Thyroid gland (tissue), 4 donors: ENCODE measurements at regions not wholly inside any gene's neighbourhood (a gene's known extent, or its start where the extent isn't known, plus 50 kb on each side); places are given as distances from the start of the nearest gene placed in this dataset.

Experiments
- DNase-seq, 2 donors: peaks; one replicate each; pipeline ENCODE4 v3.0.0-alpha.2; 2019
- H3K27ac ChIP-seq, 3 donors: fragments of 200-600 bp; sonication (generic); 1 replicate in 2 of 3; 2 replicates in 1 of 3; pipeline ENCODE4 v1.5.1; 2016 to 2019; ENCODE audit warnings: mild to moderate bottlenecking in 1 of 3, moderate library complexity in 1 of 3
- H3K27me3 ChIP-seq: fragments of 200-600 bp; sonication (generic); one replicate; pipeline ENCODE4 v1.5.1; 2019
- H3K36me3 ChIP-seq, 2 donors: fragments of 200-600 bp; sonication (generic); one replicate each; pipeline ENCODE4 v1.5.1; 2016 to 2019
- H3K4me1 ChIP-seq, 2 donors: fragments of 200-600 bp; sonication (generic); one replicate each; pipeline ENCODE4 v1.5.1; 2017 to 2019
- H3K4me3 ChIP-seq, 3 donors: fragments of 200-600 bp; sonication (generic); replicated peaks in 1 of 3; 1 replicate in 2 of 3; 2 replicates in 1 of 3; pipeline ENCODE4 v1.5.1; 2016; ENCODE audit warnings: mild to moderate bottlenecking in 1 of 3
- H3K9me3 ChIP-seq: fragments of 200-600 bp; sonication (generic); one replicate; pipeline ENCODE4 v1.5.1; 2017
- POLR2A ChIP-seq, 2 donors: fragments of 450-650 bp; IDR thresholded peaks; one replicate each; pipeline ENCODE4 v1.6.1; 2017; ENCODE audit warnings: antibody characterized with exemption in 2 of 2, mild to moderate bottlenecking in 2 of 2, moderate library complexity in 1 of 2
- WGBS, 2 donors: methylation state at CpG; one replicate each; pipeline ENCODE4 v1.1.5; 2017; 5-methylcytosine and 5-hydroxymethylcytosine counted together
- intact Hi-C: fragments of 100-400 bp; cut with DNase I; formaldehyde crosslinking; loops from one replicate; pipeline ENCODE4 v1.15.1; 2023
- TF ChIP-seq, protein P1 (sequence below), 6 experiments: fragments of 200-600 bp in 3 of 6; fragments of 450-650 bp in 3 of 6; sonication (generic) in 3 of 6; IDR thresholded peaks; one replicate each; pipeline ENCODE4 v1.5.1; 2016 to 2019; ENCODE audit warnings: antibody characterized with exemption in 6 of 6, mild to moderate bottlenecking in 2 of 6, inconsistent platforms in 1 of 6, moderate library complexity in 1 of 6

DNA sequence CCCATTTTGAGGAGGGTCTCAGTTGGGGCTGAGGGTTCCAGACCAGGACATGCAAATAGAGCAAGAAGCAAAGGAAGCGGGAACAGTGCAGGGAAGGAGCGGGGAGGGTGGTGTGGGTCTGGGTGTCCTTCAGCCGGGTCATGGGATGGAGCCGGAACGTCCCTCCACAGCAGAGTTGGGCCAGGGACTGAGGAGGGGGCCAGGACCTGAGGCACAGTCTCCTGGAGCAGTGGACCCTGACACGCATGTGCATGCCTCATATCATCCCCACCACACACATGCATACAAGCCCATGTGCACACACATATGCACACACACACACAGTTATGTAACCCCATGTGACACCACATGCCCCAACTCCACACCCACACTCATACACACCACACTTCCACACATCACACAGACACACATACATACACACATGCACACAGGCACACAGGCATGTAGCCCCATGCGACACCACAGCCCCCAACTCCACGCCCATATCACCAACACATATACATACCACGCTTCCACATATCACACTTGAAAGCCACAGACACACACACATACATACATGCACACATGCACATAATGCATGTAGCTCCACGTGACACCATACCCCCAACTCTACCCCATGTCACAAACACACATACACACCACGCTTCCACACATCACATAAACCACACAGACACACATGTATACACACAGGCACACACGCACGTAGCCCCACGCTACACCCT is 1026.6 kb downstream of the BRD1 start:
- Histone ChIP-seq H3K27ac (no peak overlapping the region), H3K4me1 (no peaks in the 10 kb centered on the region), H3K27me3 (no peaks in the 10 kb centered on the region), H3K9me3 (no peaks in the 10 kb centered on the region), H3K36me3 (no peaks in the 10 kb centered on the region), H3K4me3 (no peak overlapping the region)
- intact Hi-C loops = loop anchor here (5.0 kb wide), 1 partner anchor 49 kb away; no protein-coding TSS in a partner anchor
- no peak for DNase-seq
- WGBS, 2 donors = 91 to 92% methylated on average over 14 of the region's 14 CpGs
- TF ChIP-seq POLR2A (IDR thresholded peaks at IDR 0.05) = no peak
- TF ChIP-seq, protein P1, sequence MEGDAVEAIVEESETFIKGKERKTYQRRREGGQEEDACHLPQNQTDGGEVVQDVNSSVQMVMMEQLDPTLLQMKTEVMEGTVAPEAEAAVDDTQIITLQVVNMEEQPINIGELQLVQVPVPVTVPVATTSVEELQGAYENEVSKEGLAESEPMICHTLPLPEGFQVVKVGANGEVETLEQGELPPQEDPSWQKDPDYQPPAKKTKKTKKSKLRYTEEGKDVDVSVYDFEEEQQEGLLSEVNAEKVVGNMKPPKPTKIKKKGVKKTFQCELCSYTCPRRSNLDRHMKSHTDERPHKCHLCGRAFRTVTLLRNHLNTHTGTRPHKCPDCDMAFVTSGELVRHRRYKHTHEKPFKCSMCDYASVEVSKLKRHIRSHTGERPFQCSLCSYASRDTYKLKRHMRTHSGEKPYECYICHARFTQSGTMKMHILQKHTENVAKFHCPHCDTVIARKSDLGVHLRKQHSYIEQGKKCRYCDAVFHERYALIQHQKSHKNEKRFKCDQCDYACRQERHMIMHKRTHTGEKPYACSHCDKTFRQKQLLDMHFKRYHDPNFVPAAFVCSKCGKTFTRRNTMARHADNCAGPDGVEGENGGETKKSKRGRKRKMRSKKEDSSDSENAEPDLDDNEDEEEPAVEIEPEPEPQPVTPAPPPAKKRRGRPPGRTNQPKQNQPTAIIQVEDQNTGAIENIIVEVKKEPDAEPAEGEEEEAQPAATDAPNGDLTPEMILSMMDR (IDR thresholded peaks at IDR 0.05) = no peak

DNA sequence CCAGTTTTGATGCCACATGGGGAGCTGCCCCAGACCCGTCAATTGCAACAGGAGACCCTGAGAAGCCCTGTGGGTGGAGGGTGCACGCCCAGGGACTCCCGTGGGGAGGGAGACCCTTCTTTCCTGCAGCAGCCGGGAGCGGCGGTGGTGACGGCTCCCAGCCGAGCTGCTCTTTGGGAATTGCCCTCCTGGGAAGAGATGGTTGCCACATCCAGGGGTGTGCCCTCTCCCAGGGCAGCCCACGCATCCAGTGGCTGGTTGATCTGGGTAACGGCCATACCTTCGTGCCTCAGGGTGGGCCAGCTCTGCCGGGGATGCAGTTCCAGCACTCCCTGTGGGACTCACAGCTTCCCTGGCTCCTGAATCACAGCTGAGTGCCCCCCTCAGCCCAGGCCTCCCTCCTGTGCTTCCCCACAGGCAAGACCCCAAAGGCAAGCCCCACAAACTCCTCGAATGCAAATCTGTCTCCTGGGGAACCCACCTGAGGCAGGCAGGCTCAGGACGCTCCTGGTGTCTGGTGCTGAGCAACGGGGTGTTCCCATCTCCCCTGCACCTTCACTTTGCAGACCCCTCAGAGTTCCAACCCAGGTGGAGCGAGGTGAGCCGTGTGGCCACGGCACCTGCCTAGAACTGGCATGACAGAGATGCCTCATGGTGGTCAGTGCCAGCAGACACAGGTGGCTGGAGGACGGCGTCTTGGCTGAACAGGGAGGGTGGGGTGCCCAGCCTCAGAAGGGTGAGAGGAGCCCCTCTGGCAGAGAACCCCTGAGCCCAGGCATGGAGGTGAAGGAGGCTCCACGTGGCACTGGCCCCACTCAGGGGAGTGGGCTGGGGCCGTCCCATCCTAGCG is 1027.4 kb downstream of the BRD1 start:
- no peak overlapping the region for H3K4me3 ChIP-seq
- intact Hi-C loops = loop anchor here (5.0 kb wide), 1 partner anchor 48 kb away; no protein-coding TSS in a partner anchor
- WGBS, 2 donors = 79 to 85% methylated on average over 14 to 16 of the region's 23 CpGs
- H3K27me3 ChIP-seq = no peaks in the 10 kb centered on the region
- H3K27ac ChIP-seq = no peak overlapping the region
- H3K4me1 ChIP-seq = no peaks in the 10 kb centered on the region
- DNase-seq = no peak
- TF ChIP-seq, protein P1 (IDR thresholded peaks at IDR 0.05) = no peak
- TF ChIP-seq POLR2A (IDR thresholded peaks at IDR 0.05) = no peak
- no peaks in the 10 kb centered on the region for H3K36me3 ChIP-seq
- H3K9me3 ChIP-seq = no peaks in the 10 kb centered on the region

DNA sequence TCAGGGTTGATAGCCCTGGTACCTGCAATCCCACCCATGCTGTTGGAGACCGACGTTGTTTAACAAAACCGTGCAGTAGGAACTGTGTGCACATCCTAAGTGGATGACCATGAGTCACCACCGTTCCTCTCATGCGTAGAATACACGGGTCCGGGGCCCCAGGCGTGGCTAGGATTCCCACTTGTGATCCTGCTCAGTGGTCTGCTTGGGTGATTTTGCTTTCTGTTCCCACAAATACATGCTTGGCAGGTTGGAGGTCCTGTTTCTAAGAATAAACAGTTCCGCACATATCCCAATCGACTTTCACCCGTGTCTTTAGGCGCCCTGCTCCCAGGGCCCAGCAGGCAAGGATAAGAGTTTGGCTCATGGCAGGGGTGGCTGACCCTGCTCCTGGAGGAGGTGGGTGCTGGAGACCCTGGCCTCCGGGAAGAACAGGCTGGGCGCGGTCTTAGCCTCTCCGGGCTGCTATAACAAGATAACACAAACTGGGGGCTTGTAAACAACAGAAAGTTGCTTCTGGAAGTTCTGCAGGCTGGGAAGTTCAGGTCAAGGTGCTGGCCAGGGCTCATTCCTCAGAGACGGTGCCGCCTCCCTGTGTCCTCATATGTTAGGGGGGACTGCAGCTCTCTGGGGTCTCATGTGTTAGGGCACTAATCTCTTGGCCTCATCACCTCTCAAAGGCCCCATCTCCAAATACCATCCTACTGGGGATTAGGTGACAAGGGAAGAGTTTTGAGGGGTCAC is 1028.3 kb downstream of the BRD1 start:
- Histone ChIP-seq H3K27me3 (no peaks in the 10 kb centered on the region), H3K27ac (no peak overlapping the region), H3K4me1 (no peaks in the 10 kb centered on the region), H3K9me3 (no peaks in the 10 kb centered on the region), H3K36me3 (no peaks in the 10 kb centered on the region), H3K4me3 (no peak overlapping the region)
- intact Hi-C loops = no loop called here
- no peak for DNase-seq
- TF ChIP-seq POLR2A (IDR thresholded peaks at IDR 0.05) = no peak
- TF ChIP-seq, protein P1 (IDR thresholded peaks at IDR 0.05) = no peak
- WGBS, 2 donors = 57 to 58% methylated on average over 18 of the region's 18 CpGs

DNA sequence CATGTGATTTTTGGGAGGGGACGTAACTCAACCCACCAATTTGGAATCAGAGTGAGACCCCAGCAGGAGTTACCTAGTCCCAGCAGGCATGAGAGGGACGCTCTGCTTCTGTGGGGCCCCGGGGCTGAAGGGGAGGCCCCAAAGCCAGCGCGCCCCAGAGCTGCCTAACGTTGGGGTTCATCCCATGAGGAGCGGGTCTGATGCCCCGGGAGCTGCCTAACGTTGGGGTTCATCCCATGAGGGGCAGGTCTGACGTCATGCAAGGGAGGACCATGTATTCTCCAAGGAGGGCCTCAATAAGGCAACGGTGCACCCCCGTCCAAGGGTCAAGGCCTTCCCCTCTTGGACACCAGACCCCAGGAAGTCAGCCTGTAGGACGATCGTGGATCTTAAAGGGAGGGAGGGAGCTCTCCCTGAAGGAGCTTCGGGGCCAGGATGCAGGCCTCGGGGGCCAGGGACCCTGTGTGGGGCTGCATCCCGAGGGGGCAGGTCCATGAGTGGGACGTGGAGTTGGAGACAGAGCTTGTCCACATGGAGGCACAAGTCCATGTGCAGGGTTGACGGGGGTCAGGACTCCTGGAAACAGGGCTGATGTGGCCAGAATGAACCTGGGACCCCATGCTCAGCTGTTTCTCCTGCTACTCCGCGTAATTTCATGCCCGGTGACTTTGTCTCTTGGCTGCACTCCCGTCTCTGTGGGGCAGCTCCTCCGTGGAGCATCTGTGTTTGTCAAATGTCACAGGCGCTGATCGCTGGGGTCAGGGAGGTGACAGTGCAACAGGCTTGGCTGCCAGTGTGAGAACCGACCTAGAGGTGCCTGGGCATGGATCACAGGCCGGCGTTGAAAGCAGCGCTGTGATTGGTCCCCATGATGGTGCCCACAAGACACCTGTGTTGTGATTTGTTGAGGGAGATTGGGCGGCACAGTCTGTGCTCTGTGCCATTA is 1029.1 kb downstream of the BRD1 start:
- Histone ChIP-seq H3K9me3 (no peaks in the 10 kb centered on the region), H3K36me3 (no peaks in the 10 kb centered on the region), H3K27ac (no peak overlapping the region), H3K4me3 (no peak overlapping the region), H3K27me3 (no peaks in the 10 kb centered on the region), H3K4me1 (no peaks in the 10 kb centered on the region)
- no peak for TF ChIP-seq POLR2A (IDR thresholded peaks at IDR 0.05)
- TF ChIP-seq, protein P1 (IDR thresholded peaks at IDR 0.05) = no peak
- DNase-seq = no peak
- 81 to 87% methylated on average over 26 to 29 of the region's 31 CpGs for WGBS, 2 donors
- intact Hi-C loops = no loop called here
